ENCODE measurements at regions not wholly inside any gene's neighbourhood (a gene's known extent, or its start where the extent isn't known, plus 50 kb on each side); places are given as distances from the start of the nearest gene placed in this dataset.

- no peaks in the 10 kb centered on the region for H3K4me1 ChIP-seq (replicated peaks in 1 of 4; ENCODE audit: control insufficient read depth in 3 of 4, insufficient read depth in 4 of 4, low read length in 3 of 4)
- H4K91ac ChIP-seq (replicated peaks; ENCODE audit: insufficient read length, low read length): no peak overlapping the region
- no peak overlapping the region for H4K5ac ChIP-seq (ENCODE audit: insufficient read length, low read depth, low read length)
- no peak overlapping the region for H3K4ac ChIP-seq (replicated peaks; ENCODE audit: insufficient read length, low read depth, low read length)
- H3K9ac ChIP-seq (replicated peaks in 1 of 4; ENCODE audit: extremely low read depth in 1 of 4, low read depth in 3 of 4, low read length in 3 of 4): no peak overlapping the region
- CTCF ChIA-PET (ENCODE audit: partially characterized antibody): no interaction called here
- no peak overlapping the region for H2AK5ac ChIP-seq (ENCODE audit: low read depth, low read length)
- H3K23me2 ChIP-seq (ENCODE audit: low read depth, low read length): no peaks in the 10 kb centered on the region
- no peak overlapping the region for H2BK20ac ChIP-seq (ENCODE audit: low read length)
- no peak overlapping the region for H2BK12ac ChIP-seq (ENCODE audit: low read depth, low read length)
- WGBS, 2 experiments (ENCODE audit: extremely low coverage in 1 of 2, insufficient coverage in 1 of 2, insufficient read length in 1 of 2, insufficient replicate concordance in 2 of 2, low coverage in 1 of 2, low lambda C conversion rate in 2 of 2, missing lambda C conversion rate in 1 of 2): 72% methylated on average over 4 of the region's 4 CpGs; no CpG with 5 or more reads in 1 of the 2 experiments
- no peak overlapping the region for H3K14ac ChIP-seq (ENCODE audit: insufficient read length)
- no peak overlapping the region for H4K8ac ChIP-seq (ENCODE audit: extremely low read depth, insufficient read depth, low read length)
- POLR2A ChIA-PET (ENCODE audit: partially characterized antibody): no interaction called here
- H2AFZ ChIP-seq (ENCODE audit: low read length): no peak overlapping the region
- no peak overlapping the region for H3K23ac ChIP-seq (ENCODE audit: insufficient read length)
- H2BK5ac ChIP-seq (ENCODE audit: low read depth, low read length): no peak overlapping the region
- no peaks in the 10 kb centered on the region for H3K27me3 ChIP-seq (replicated peaks in 1 of 4; ENCODE audit: control insufficient read depth in 3 of 4, extremely low read depth in 1 of 4, insufficient read depth in 3 of 4, low read length in 3 of 4)
- H3K4me2 ChIP-seq (ENCODE audit: insufficient read depth in 1 of 2, low read depth in 2 of 2, low read length in 2 of 2): no peak overlapping the region
- no peaks in the 10 kb centered on the region for H3K79me1 ChIP-seq (ENCODE audit: low read depth, low read length)
- H3K4me3 ChIP-seq (ENCODE audit: extremely low read depth in 1 of 4, insufficient read depth in 2 of 4, low read depth in 3 of 4, low read length in 4 of 4): no peak overlapping the region
- H3K79me2 ChIP-seq (ENCODE audit: control insufficient read depth in 1 of 2, insufficient read depth in 2 of 2, low read length in 2 of 2): no peaks in the 10 kb centered on the region
- FAIRE-seq (no peak), DNase-seq (ENCODE audit: low read depth in 1 of 2, low spot score in 2 of 2) (no peak)
- no peak overlapping the region for H3K18ac ChIP-seq (ENCODE audit: extremely low read depth, low read length)
- no peaks in the 10 kb centered on the region for H3K36me3 ChIP-seq (ENCODE audit: control insufficient read depth in 2 of 4, insufficient read depth in 4 of 4, low read length in 3 of 4)
- no peak overlapping the region for H2BK15ac ChIP-seq (ENCODE audit: low read length)
- H2BK120ac ChIP-seq (replicated peaks; ENCODE audit: low read depth, low read length): no peak overlapping the region
- H4K20me1 ChIP-seq (replicated peaks in 1 of 2; ENCODE audit: control insufficient read depth in 1 of 2, insufficient read depth in 2 of 2, low read length in 2 of 2): no peaks in the 10 kb centered on the region
- no peaks in the 10 kb centered on the region for H3K9me3 ChIP-seq (ENCODE audit: insufficient read depth in 2 of 2, low read depth in 1 of 2, low read length in 1 of 2)
- H3K56ac ChIP-seq (replicated peaks; ENCODE audit: insufficient read length, low read depth, low read length): no peak overlapping the region
- no peak overlapping the region for H3K27ac ChIP-seq (ENCODE audit: low read depth, low read length)
- TF ChIP-seq ASH2L (IDR thresholded peaks at IDR 0.05; ENCODE audit: low read length) (no peak), MAX (IDR thresholded peaks at IDR 0.05) (no peak), POU5F1 (IDR thresholded peaks at IDR 0.05; ENCODE audit: low read depth, low read length) (no peak), FOSL1 (IDR thresholded peaks at IDR 0.05; ENCODE audit: insufficient read depth, low read depth, low read length) (no peak), SP4 (IDR thresholded peaks at IDR 0.05; ENCODE audit: low read length) (no peak), NANOG (IDR thresholded peaks at IDR 0.05; ENCODE audit: insufficient read depth, low read depth, low read length, poor library complexity, severe bottlenecking) (no peak)
These were observed 1028.7 kb downstream of the NTRK3 start for GRCh38 chr15:87227846-87228245.
